GM12878 (cell line): ENCODE measurements at regions not wholly inside any gene's neighbourhood (a gene's known extent, or its start where the extent isn't known, plus 50 kb on each side); places are given as distances from the start of the nearest gene placed in this dataset.

ENCODE experiments used
- ATAC-seq: fragments of 200-7000 bp; cut with Tn5 transposase; 3 replicates; pipeline ENCODE4 v1.9.1; 2020; ENCODE audit warnings: mild to moderate bottlenecking, moderate library complexity
- BruUV-seq: library from RNA; stranded (reverse); fragments of 400-500 nt; replicated peaks from 2 replicates; lab custom pipeline; 2021; lab: Mats Ljungman, UMichigan
- CTCF ChIA-PET: fragments of 300-600 bp; sonication (Branson Sonifier 250); formaldehyde crosslinking; extraction: SDS; loops from one replicate; lab custom pipeline; 2021; ENCODE audit warnings: inconsistent platforms; lab: Yijun Ruan, JAX
- POLR2A ChIA-PET: fragments of 350-600 bp; formaldehyde crosslinking; extraction: SDS; loops from one replicate; lab custom pipeline; 2021; ENCODE audit warnings: inconsistent platforms; lab: Charles Lee
- RAD21 ChIA-PET: fragments of 300-600 bp; sonication (Branson Sonifier 250); formaldehyde crosslinking; loops from one replicate; lab custom pipeline; 2023; ENCODE audit warnings: antibody characterized with exemption; ENCODE audit not compliant: unreplicated experiment; lab: Charles Lee
- SMC1A ChIA-PET: fragments of 300-600 bp; sonication (Branson Sonifier 250); formaldehyde crosslinking; loops from one replicate; lab custom pipeline; 2023; ENCODE audit not compliant: unreplicated experiment, uncharacterized antibody; lab: Charles Lee
- DNase-seq: peaks from one replicate; pipeline ENCODE4 v3.0.0-alpha.2; 2011; ENCODE audit warnings: low read depth, low spot score
- FAIRE-seq: peaks from 3 replicates; lab custom pipeline; 2011; peaks lifted over from hg19 to GRCh38; lab: Jason Lieb, UNC
- H2AFZ ChIP-seq: 2 replicates; pipeline ENCODE4 v1.6.0; 2011; ENCODE audit warnings: low read depth, low read length, control low read depth; ENCODE audit not compliant: control insufficient read depth
- H3K27ac ChIP-seq: 2 replicates; pipeline ENCODE4 v1.5.1; 2011; ENCODE audit warnings: control low read depth; ENCODE audit not compliant: control insufficient read depth, insufficient read depth
- H3K27me3 ChIP-seq, 2 experiments: replicated peaks in 1 of 2; 2 replicates each; pipeline versions ENCODE4 v1.6.0 to v1.6.1; 2011; ENCODE audit warnings: low read length in 1 of 2; ENCODE audit not compliant: control insufficient read depth in 2 of 2, insufficient read depth in 2 of 2
- H3K36me3 ChIP-seq, 2 experiments: 2 replicates each; pipeline ENCODE4 v1.5.1; 2011; ENCODE audit warnings: low read length in 1 of 2; ENCODE audit not compliant: control insufficient read depth in 2 of 2, insufficient read depth in 2 of 2
- H3K4me1 ChIP-seq: 2 replicates; pipeline ENCODE4 v1.6.1; 2011; ENCODE audit warnings: mild to moderate bottlenecking, low read length, moderate library complexity, mixed read lengths; ENCODE audit not compliant: control insufficient read depth, insufficient read depth
- H3K4me2 ChIP-seq: 2 replicates; pipeline ENCODE4 v1.6.0; 2011; ENCODE audit warnings: control low read depth; ENCODE audit not compliant: control insufficient read depth, insufficient read depth
- H3K4me3 ChIP-seq: fragments of 200-600 bp; sonication (generic); 2 replicates; pipeline ENCODE4 v1.5.1; 2016
- H3K79me2 ChIP-seq: 2 replicates; pipeline ENCODE4 v1.6.0; 2011; ENCODE audit warnings: low read length; ENCODE audit not compliant: control insufficient read depth, insufficient read depth
- H3K9ac ChIP-seq: 2 replicates; pipeline ENCODE4 v1.8.0; 2011; ENCODE audit warnings: low read length, control low read depth, mixed read lengths; ENCODE audit not compliant: control insufficient read depth, insufficient read depth
- H3K9me3 ChIP-seq: replicated peaks from 3 replicates; pipeline ENCODE4 v1.5.1; 2011; ENCODE audit warnings: mild to moderate bottlenecking, low read length; ENCODE audit not compliant: control insufficient read depth, insufficient read depth
- H4K20me1 ChIP-seq: 2 replicates; pipeline ENCODE4 v1.6.0; 2011; ENCODE audit not compliant: control insufficient read depth, insufficient read depth
- ASH2L ChIP-seq: fragments of 300-600, 200-600 bp; sonication (generic); IDR thresholded peaks from 2 replicates; pipeline ENCODE4 v1.6.1; 2017; ENCODE audit warnings: low read depth, mild to moderate bottlenecking, borderline replicate concordance
- BCLAF1 ChIP-seq: fragments of 450-650 bp; IDR thresholded peaks from 2 replicates; pipeline ENCODE4 v1.6.1; 2017; ENCODE audit warnings: antibody characterized with exemption, mild to moderate bottlenecking, moderate library complexity
- E4F1 ChIP-seq: fragments of 450-650 bp; IDR thresholded peaks from 2 replicates; pipeline ENCODE4 v1.6.1; 2018; ENCODE audit warnings: borderline replicate concordance, mild to moderate bottlenecking; ENCODE audit not compliant: partially characterized antibody
- ETV6 ChIP-seq, 2 experiments: fragments of 450-650 bp in 1 of 2; IDR thresholded peaks in 1 of 2; conservative IDR thresholded peaks in 1 of 2; 2 replicates each; pipeline ENCODE4 v1.6.1; 2014; ENCODE audit warnings: antibody characterized with exemption in 1 of 2, borderline replicate concordance in 1 of 2, low read depth in 1 of 2, mild to moderate bottlenecking in 1 of 2, moderate library complexity in 1 of 2
- MXI1 ChIP-seq: fragments of 150-350 bp; IDR thresholded peaks from 2 replicates; pipeline ENCODE4 v1.6.1; 2011; ENCODE audit warnings: low read depth, mild to moderate bottlenecking, inconsistent platforms, low read length, improper control_type of control experiment
- NR2C2 ChIP-seq: IDR thresholded peaks from 2 replicates; pipeline ENCODE4 v1.6.1; 2011; ENCODE audit warnings: borderline replicate concordance, low read depth; ENCODE audit not compliant: control insufficient read depth, insufficient read length
- SMAD5 ChIP-seq: IDR thresholded peaks from 2 replicates; pipeline ENCODE4 v1.6.1; 2016; ENCODE audit warnings: antibody characterized with exemption, low read depth
- SMC3 ChIP-seq: IDR thresholded peaks from 2 replicates; pipeline ENCODE4 v1.6.1; 2011; ENCODE audit warnings: low read length, improper control_type of control experiment, borderline replicate concordance
- SP1 ChIP-seq: IDR thresholded peaks from one replicate; pipeline ENCODE4 v1.6.1; 2011; ENCODE audit warnings: low read depth, low read length
- ZBED1 ChIP-seq: IDR thresholded peaks from 2 replicates; pipeline ENCODE4 v1.6.1; 2016; ENCODE audit warnings: borderline replicate concordance
- ZSCAN29 ChIP-seq: fragments of 450-650 bp; IDR thresholded peaks from 2 replicates; pipeline ENCODE4 v1.6.1; 2017; ENCODE audit warnings: mild to moderate bottlenecking, moderate library complexity
- WGBS: methylation state at CpG from one replicate; pipeline ENCODE4 v1.1.6; 2016; ENCODE audit warnings: low lambda C conversion rate; ENCODE audit not compliant: insufficient replicate concordance, insufficient coverage; ENCODE audit errors: missing lambda C conversion rate; 5-methylcytosine and 5-hydroxymethylcytosine counted together
- in situ Hi-C: fragments of 300-500 bp; cut with MboI; formaldehyde crosslinking; loops from 9 replicates; pipeline ENCODE4 v1.14.3; 2018; ENCODE audit warnings: mixed read lengths
- intact Hi-C: fragments of 100-400 bp; cut with micrococcal nuclease; formaldehyde crosslinking; loops from one replicate; pipeline ENCODE4 v1.14.2; 2022; ENCODE audit not compliant: unreplicated experiment
- TF ChIP-seq, protein P1 (sequence below): fragments of 450-650 bp; IDR thresholded peaks from 2 replicates; pipeline ENCODE4 v1.6.1; 2016; ENCODE audit warnings: mild to moderate bottlenecking

DNA sequence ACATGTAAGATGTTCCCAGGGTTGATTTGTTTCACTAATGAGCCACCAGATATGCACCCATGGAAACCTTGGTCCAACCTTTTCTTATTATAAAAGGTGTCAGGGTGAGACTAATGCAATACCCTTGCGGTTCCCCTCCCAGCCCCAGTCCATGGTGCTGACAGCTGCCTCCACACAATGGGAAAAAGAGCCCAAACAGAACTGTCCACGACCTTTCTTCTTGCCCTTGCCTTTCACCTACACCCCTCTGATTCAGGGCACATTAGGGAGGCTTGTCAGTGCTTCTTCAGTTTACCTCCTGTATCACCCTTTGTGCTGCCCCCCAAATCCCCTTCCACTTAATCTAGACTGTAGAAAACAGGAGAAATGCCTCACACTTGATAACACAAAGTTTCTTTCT, 352.7 kb upstream of the CDH4 start:
- ATAC-seq (no peak), DNase-seq (no peak), FAIRE-seq (no peak)
- TF ChIP-seq ASH2L (no peak), BCLAF1 (no peak), E4F1 (no peak), ZSCAN29 (no peak), ZBED1 (no peak), MXI1 (no peak), ETV6 (conservative IDR thresholded peaks at IDR 0.05 in 1 of 2, IDR thresholded peaks at IDR 0.05 in 1 of 2; ENCODE audit: borderline replicate concordance in 1 of 2, low read depth in 1 of 2) (no peak), NR2C2 (no peak), SMAD5 (no peak), SP1 (no peak), SMC3 (no peak)
- TF ChIP-seq, protein P1, sequence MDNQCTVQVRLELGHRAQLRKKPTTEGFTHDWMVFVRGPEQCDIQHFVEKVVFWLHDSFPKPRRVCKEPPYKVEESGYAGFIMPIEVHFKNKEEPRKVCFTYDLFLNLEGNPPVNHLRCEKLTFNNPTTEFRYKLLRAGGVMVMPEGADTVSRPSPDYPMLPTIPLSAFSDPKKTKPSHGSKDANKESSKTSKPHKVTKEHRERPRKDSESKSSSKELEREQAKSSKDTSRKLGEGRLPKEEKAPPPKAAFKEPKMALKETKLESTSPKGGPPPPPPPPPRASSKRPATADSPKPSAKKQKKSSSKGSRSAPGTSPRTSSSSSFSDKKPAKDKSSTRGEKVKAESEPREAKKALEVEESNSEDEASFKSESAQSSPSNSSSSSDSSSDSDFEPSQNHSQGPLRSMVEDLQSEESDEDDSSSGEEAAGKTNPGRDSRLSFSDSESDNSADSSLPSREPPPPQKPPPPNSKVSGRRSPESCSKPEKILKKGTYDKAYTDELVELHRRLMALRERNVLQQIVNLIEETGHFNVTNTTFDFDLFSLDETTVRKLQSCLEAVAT, result no peak
- ChIA-PET CTCF (no interaction called here), SMC1A (no interaction called here), RAD21 (no interaction called here), POLR2A (no interaction called here)
- H3K27me3 ChIP-seq, result no peaks in the 10 kb centered on the region
- H3K27ac ChIP-seq, result no peak overlapping the region
- BruUV-seq, result no TSS peak
- H4K20me1 ChIP-seq, result no peaks in the 10 kb centered on the region
- H3K4me3 ChIP-seq, result no peak overlapping the region
- H3K4me1 ChIP-seq, result no peaks in the 10 kb centered on the region
- H3K79me2 ChIP-seq, result no peaks in the 10 kb centered on the region
- intact Hi-C loops, result no loop called here
- no peaks in the 10 kb centered on the region; the same call in 2 of the 3 replicates for H3K9me3 ChIP-seq
- H2AFZ ChIP-seq, result no peak overlapping the region
- no peaks in the 10 kb centered on the region for H3K36me3 ChIP-seq
- H3K9ac ChIP-seq, result no peak overlapping the region
- no peak overlapping the region for H3K4me2 ChIP-seq
- in situ Hi-C loops, result no loop called here
- WGBS, result 0% methylated on average over 2 of the region's 2 CpGs
